DOHH2 (cell line): ENCODE measurements at regions not wholly inside any gene's neighbourhood (a gene's known extent, or its start where the extent isn't known, plus 50 kb on each side); places are given as distances from the start of the nearest gene placed in this dataset.

Experiments
- CTCF ChIP-seq: fragments of 200-600 bp; sonication (generic); IDR thresholded peaks from one replicate; pipeline ENCODE4 v1.5.1; 2014; ENCODE audit warnings: antibody characterized with exemption, mild to moderate bottlenecking, low read depth, low read length; ENCODE audit not compliant: poor library complexity, severe bottlenecking
- EZH2phosphoT487 ChIP-seq: fragments of 200-600 bp; sonication (generic); IDR thresholded peaks from 2 replicates; pipeline ENCODE4 v1.6.1; 2017; ENCODE audit warnings: borderline replicate concordance, mild to moderate bottlenecking, antibody characterized with exemption, low read length, moderate library complexity, mixed read lengths

- TF ChIP-seq CTCF = no peak
- TF ChIP-seq EZH2phosphoT487 = no peak
Observed at GRCh38 chr4:4937926-4938325, 78.5 kb downstream of the MSX1 start.
